IMR-90 (cell line): ENCODE measurements at regions not wholly inside any gene's neighbourhood (a gene's known extent, or its start where the extent isn't known, plus 50 kb on each side); places are given as distances from the start of the nearest gene placed in this dataset.

ENCODE experiments used
- ATAC-seq: fragments of 200-7000 bp; cut with Tn5 transposase; 2 replicates; pipeline ENCODE4 v1.9.1; 2020; ENCODE audit warnings: low read depth, mild to moderate bottlenecking, moderate library complexity
- BruUV-seq: library from RNA; stranded (reverse); fragments of 400-500 nt; replicated peaks from 2 replicates; lab custom pipeline; 2021; lab: Mats Ljungman, UMichigan
- CTCF ChIA-PET: fragments of 300-600 bp; formaldehyde crosslinking; extraction: SDS; loops from one replicate; lab custom pipeline; 2021; ENCODE audit warnings: antibody characterized with exemption; lab: Yijun Ruan, JAX
- POLR2A ChIA-PET: fragments of 300-600 bp; sonication (Branson Sonifier 250); formaldehyde crosslinking; loops from one replicate; lab custom pipeline; 2022; ENCODE audit warnings: antibody characterized with exemption; ENCODE audit not compliant: unreplicated experiment; lab: Charles Lee
- DNase-seq: peaks from one replicate; pipeline ENCODE4 v3.0.0; 2013
- H2AFZ ChIP-seq: replicated peaks from 2 replicates; pipeline ENCODE3; 2013; ENCODE audit warnings: low read length, mild to moderate bottlenecking; ENCODE audit not compliant: poor library complexity
- H2AK5ac ChIP-seq: 2 replicates; pipeline ENCODE4 v1.6.1; 2013; ENCODE audit warnings: low read depth, low read length, inconsistent platforms
- H2AK9ac ChIP-seq: replicated peaks from 2 replicates; pipeline ENCODE3; 2013; ENCODE audit warnings: mild to moderate bottlenecking, low read depth, low read length, moderate library complexity; ENCODE audit not compliant: poor library complexity
- H2BK120ac ChIP-seq: 2 replicates; pipeline ENCODE4 v1.6.1; 2013; ENCODE audit warnings: low read depth, low read length, inconsistent platforms
- H2BK15ac ChIP-seq: 3 replicates; pipeline ENCODE4 v1.6.1; 2013; ENCODE audit warnings: low read depth, low read length, inconsistent platforms
- H2BK20ac ChIP-seq: 2 replicates; pipeline ENCODE4 v1.6.1; 2013; ENCODE audit warnings: low read depth, mild to moderate bottlenecking, inconsistent platforms, low read length, moderate library complexity
- H2BK5ac ChIP-seq: 2 replicates; pipeline ENCODE4 v1.6.1; 2013; ENCODE audit warnings: mild to moderate bottlenecking, low read depth, low read length, inconsistent platforms; ENCODE audit not compliant: poor library complexity, severe bottlenecking
- H3K14ac ChIP-seq: replicated peaks from 2 replicates; pipeline ENCODE4 v1.6.1; 2013; ENCODE audit warnings: low read depth, low read length, inconsistent platforms
- H3K18ac ChIP-seq: 2 replicates; pipeline ENCODE4 v1.6.1; 2013; ENCODE audit warnings: low read depth, low read length, control low read depth
- H3K23ac ChIP-seq: 2 replicates; pipeline ENCODE4 v1.6.1; 2013; ENCODE audit warnings: low read depth, low read length, inconsistent platforms
- H3K27ac ChIP-seq: 2 replicates; pipeline ENCODE4 v1.5.1; 2013; ENCODE audit warnings: mild to moderate bottlenecking, control low read depth, low read length; ENCODE audit not compliant: insufficient read depth
- H3K27me3 ChIP-seq: 2 replicates; pipeline ENCODE4 v1.6.1; 2013; ENCODE audit warnings: low read length; ENCODE audit not compliant: control insufficient read depth, insufficient read depth
- H3K36me3 ChIP-seq: 2 replicates; pipeline ENCODE4 v1.6.1; 2013; ENCODE audit warnings: low read length, mixed read lengths; ENCODE audit not compliant: control insufficient read depth, insufficient read depth
- H3K4ac ChIP-seq: 2 replicates; pipeline ENCODE4 v1.6.1; 2013; ENCODE audit warnings: low read depth, low read length, inconsistent platforms
- H3K4me1 ChIP-seq: 2 replicates; pipeline ENCODE4 v1.6.1; 2013; ENCODE audit warnings: low read length, mixed read lengths; ENCODE audit not compliant: control insufficient read depth, insufficient read depth
- H3K4me2 ChIP-seq: 2 replicates; pipeline ENCODE4 v1.6.1; 2013; ENCODE audit warnings: low read depth, mild to moderate bottlenecking, control low read depth, low read length, moderate library complexity
- H3K4me3 ChIP-seq: 2 replicates; pipeline ENCODE4 v1.5.1; 2013; ENCODE audit warnings: low read depth, mild to moderate bottlenecking, control low read depth, low read length, moderate library complexity; ENCODE audit not compliant: insufficient read depth
- H3K56ac ChIP-seq: 2 replicates; pipeline ENCODE4 v1.6.1; 2013; ENCODE audit warnings: low read length, inconsistent platforms; ENCODE audit not compliant: insufficient read depth; ENCODE audit errors: extremely low read depth
- H3K79me1 ChIP-seq, 2 experiments: 2 replicates each; pipeline ENCODE4 v1.6.1; 2013; ENCODE audit warnings: low read length in 2 of 2, inconsistent platforms in 1 of 2, low read depth in 1 of 2
- H3K9ac ChIP-seq: 2 replicates; pipeline ENCODE4 v1.6.1; 2013; ENCODE audit warnings: low read depth, low read length, control low read depth
- H3K9me1 ChIP-seq: 2 replicates; pipeline ENCODE4 v1.6.1; 2013; ENCODE audit warnings: low read length, inconsistent platforms; ENCODE audit not compliant: insufficient read depth
- H3K9me3 ChIP-seq: 2 replicates; pipeline ENCODE4 v1.6.1; 2013; ENCODE audit warnings: low read length; ENCODE audit not compliant: control insufficient read depth, insufficient read depth
- H4K20me1 ChIP-seq: 2 replicates; pipeline ENCODE4 v1.6.1; 2013; ENCODE audit warnings: low read length, inconsistent platforms; ENCODE audit not compliant: insufficient read depth
- H4K5ac ChIP-seq: 2 replicates; pipeline ENCODE4 v1.6.1; 2013; ENCODE audit warnings: mild to moderate bottlenecking, low read depth, low read length, control low read depth
- H4K8ac ChIP-seq, 2 experiments: 2 replicates each; pipeline ENCODE4 v1.6.1; 2013; ENCODE audit warnings: low read depth in 2 of 2, low read length in 2 of 2, control low read depth in 1 of 2, inconsistent platforms in 1 of 2
- H4K91ac ChIP-seq: 2 replicates; pipeline ENCODE4 v1.6.1; 2013; ENCODE audit warnings: low read depth, low read length, inconsistent platforms; ENCODE audit not compliant: insufficient read depth
- BHLHE40 ChIP-seq: fragments of 150-350 bp; IDR thresholded peaks from 2 replicates; pipeline ENCODE4 v1.6.1; 2016; ENCODE audit warnings: mild to moderate bottlenecking, low read depth, low read length
- CEBPB ChIP-seq: IDR thresholded peaks from 2 replicates; pipeline ENCODE4 v1.6.1; 2012; ENCODE audit warnings: low read depth, low read length, improper control_type of control experiment
- CHD1 ChIP-seq: IDR thresholded peaks from 2 replicates; pipeline ENCODE4 v1.6.1; 2012; ENCODE audit warnings: low read depth, low read length, improper control_type of control experiment
- FOS ChIP-seq: fragments of 150-350 bp; IDR thresholded peaks from 2 replicates; pipeline ENCODE4 v1.6.1; 2016; ENCODE audit warnings: low read depth, low read length
- MAFK ChIP-seq: IDR thresholded peaks from 2 replicates; pipeline ENCODE4 v1.6.1; 2012; ENCODE audit warnings: low read depth, low read length, improper control_type of control experiment
- MAZ ChIP-seq: IDR thresholded peaks from 2 replicates; pipeline ENCODE4 v1.6.1; 2012; ENCODE audit warnings: low read depth, mild to moderate bottlenecking, low read length, improper control_type of control experiment, moderate library complexity, borderline replicate concordance
- NFE2L2 ChIP-seq: fragments of 150-350 bp; IDR thresholded peaks from 2 replicates; pipeline ENCODE4 v1.6.1; 2016; ENCODE audit warnings: low read depth, mild to moderate bottlenecking, low read length
- POLR2A ChIP-seq: IDR thresholded peaks from 2 replicates; pipeline ENCODE4 v1.6.1; 2012; ENCODE audit warnings: mild to moderate bottlenecking, low read depth, low read length
- RAD21 ChIP-seq: IDR thresholded peaks from 2 replicates; pipeline ENCODE4 v1.6.1; 2012; ENCODE audit warnings: low read length, improper control_type of control experiment
- RCOR1 ChIP-seq: IDR thresholded peaks from 2 replicates; pipeline ENCODE4 v1.6.1; 2012; ENCODE audit warnings: mild to moderate bottlenecking, low read length, improper control_type of control experiment; ENCODE audit not compliant: insufficient replicate concordance
- RFX5 ChIP-seq: IDR thresholded peaks from 2 replicates; pipeline ENCODE4 v1.8.0; 2012; ENCODE audit warnings: low read depth, mild to moderate bottlenecking, low read length, moderate library complexity
- WGBS, 2 experiments: methylation state at CpG; one replicate each; pipeline versions ENCODE4 v1.1.5 to v1.1.7; 2013; ENCODE audit warnings: missing lambda C conversion rate in 2 of 2; ENCODE audit not compliant: insufficient read length in 1 of 2; ENCODE audit errors: extremely low coverage in 2 of 2; 5-methylcytosine and 5-hydroxymethylcytosine counted together
- dilution Hi-C: fragments of 300-500 bp; cut with HindIII; formaldehyde crosslinking; loops from one replicate; pipeline ENCODE4 v1.14.3; 2018; ENCODE audit warnings: low sequenced_read_pairs; ENCODE audit not compliant: unreplicated experiment
- in situ Hi-C: fragments of 300-500 bp; cut with MboI; formaldehyde crosslinking; loops from 3 replicates; pipeline ENCODE4 v1.14.3; 2019; ENCODE audit warnings: low sequenced_read_pairs, inconsistent platforms, mixed read lengths
- intact Hi-C: fragments of 100-400 bp; cut with micrococcal nuclease; formaldehyde crosslinking; loops from 2 replicates; pipeline ENCODE4 v1.10.0; 2022
- TF ChIP-seq, protein P1 (sequence below): fragments of 150-350 bp; IDR thresholded peaks from 2 replicates; pipeline ENCODE4 v1.6.1; 2017; ENCODE audit warnings: mild to moderate bottlenecking, antibody characterized with exemption, low read length, low read depth
- TF ChIP-seq, protein P2 (sequence below): fragments of 150-350 bp; IDR thresholded peaks from 2 replicates; pipeline ENCODE4 v1.6.1; 2016; ENCODE audit warnings: low read depth, mild to moderate bottlenecking, low read length, moderate library complexity, borderline replicate concordance
- TF ChIP-seq, protein P3 (sequence below): conservative IDR thresholded peaks from 2 replicates; pipeline ENCODE4 v1.5.1; 2012; ENCODE audit warnings: mild to moderate bottlenecking, low read depth, low read length, improper control_type of control experiment

DNA sequence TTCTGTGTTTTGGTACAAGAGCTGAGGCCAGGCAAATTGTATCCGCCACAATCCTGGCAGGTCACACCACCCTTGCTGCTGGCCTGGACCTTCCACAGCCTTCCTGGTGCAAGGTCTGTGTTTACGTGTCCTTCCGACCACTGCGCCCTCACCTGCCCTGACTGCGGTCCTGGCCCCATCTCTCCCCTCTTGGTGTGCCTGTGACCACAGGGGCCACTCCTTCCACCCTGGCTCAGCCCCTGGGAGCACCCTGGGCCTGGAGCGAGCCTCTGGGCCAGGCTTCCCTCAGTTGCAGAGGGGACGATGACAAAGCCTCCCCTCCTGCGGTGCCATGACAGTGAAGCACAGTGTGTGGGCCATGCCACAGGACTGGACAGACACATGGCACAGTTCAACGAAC lies 104.5 kb downstream of the PLXNA1 start:
- no peak overlapping the region for H2BK15ac ChIP-seq
- no peak overlapping the region for H3K4me2 ChIP-seq
- no peaks in the 10 kb centered on the region for H3K36me3 ChIP-seq
- no peaks in the 10 kb centered on the region for H3K9me3 ChIP-seq
- no peak overlapping the region for H2BK5ac ChIP-seq
- H3K79me1 ChIP-seq, result no peaks in the 10 kb centered on the region
- no peak for DNase-seq
- H3K9ac ChIP-seq, result no peak overlapping the region
- H3K4ac ChIP-seq, result no peak overlapping the region
- H3K4me1 ChIP-seq, result no peaks in the 10 kb centered on the region
- no peak overlapping the region for H3K14ac ChIP-seq
- H4K20me1 ChIP-seq, result no peaks in the 10 kb centered on the region
- in situ Hi-C loops, result no loop called here
- H3K27ac ChIP-seq, result no peak overlapping the region
- H4K8ac ChIP-seq, result no peak overlapping the region
- H3K27me3 ChIP-seq, result peaks cover 36% of the 10 kb centered on the region
- ChIA-PET CTCF (no interaction called here), POLR2A (no interaction called here)
- TF ChIP-seq NFE2L2 (no peak), BHLHE40 (no peak), CEBPB (no peak), POLR2A (no peak), RCOR1 (no peak), CHD1 (no peak), RFX5 (no peak), RAD21 (no peak), FOS (no peak), MAFK (no peak), MAZ (no peak)
- TF ChIP-seq, protein P1, sequence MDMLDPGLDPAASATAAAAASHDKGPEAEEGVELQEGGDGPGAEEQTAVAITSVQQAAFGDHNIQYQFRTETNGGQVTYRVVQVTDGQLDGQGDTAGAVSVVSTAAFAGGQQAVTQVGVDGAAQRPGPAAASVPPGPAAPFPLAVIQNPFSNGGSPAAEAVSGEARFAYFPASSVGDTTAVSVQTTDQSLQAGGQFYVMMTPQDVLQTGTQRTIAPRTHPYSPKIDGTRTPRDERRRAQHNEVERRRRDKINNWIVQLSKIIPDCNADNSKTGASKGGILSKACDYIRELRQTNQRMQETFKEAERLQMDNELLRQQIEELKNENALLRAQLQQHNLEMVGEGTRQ, result no peak
- TF ChIP-seq, protein P2, sequence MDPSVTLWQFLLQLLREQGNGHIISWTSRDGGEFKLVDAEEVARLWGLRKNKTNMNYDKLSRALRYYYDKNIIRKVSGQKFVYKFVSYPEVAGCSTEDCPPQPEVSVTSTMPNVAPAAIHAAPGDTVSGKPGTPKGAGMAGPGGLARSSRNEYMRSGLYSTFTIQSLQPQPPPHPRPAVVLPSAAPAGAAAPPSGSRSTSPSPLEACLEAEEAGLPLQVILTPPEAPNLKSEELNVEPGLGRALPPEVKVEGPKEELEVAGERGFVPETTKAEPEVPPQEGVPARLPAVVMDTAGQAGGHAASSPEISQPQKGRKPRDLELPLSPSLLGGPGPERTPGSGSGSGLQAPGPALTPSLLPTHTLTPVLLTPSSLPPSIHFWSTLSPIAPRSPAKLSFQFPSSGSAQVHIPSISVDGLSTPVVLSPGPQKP, result no peak
- TF ChIP-seq, protein P3, sequence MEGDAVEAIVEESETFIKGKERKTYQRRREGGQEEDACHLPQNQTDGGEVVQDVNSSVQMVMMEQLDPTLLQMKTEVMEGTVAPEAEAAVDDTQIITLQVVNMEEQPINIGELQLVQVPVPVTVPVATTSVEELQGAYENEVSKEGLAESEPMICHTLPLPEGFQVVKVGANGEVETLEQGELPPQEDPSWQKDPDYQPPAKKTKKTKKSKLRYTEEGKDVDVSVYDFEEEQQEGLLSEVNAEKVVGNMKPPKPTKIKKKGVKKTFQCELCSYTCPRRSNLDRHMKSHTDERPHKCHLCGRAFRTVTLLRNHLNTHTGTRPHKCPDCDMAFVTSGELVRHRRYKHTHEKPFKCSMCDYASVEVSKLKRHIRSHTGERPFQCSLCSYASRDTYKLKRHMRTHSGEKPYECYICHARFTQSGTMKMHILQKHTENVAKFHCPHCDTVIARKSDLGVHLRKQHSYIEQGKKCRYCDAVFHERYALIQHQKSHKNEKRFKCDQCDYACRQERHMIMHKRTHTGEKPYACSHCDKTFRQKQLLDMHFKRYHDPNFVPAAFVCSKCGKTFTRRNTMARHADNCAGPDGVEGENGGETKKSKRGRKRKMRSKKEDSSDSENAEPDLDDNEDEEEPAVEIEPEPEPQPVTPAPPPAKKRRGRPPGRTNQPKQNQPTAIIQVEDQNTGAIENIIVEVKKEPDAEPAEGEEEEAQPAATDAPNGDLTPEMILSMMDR, result no peak
- H3K56ac ChIP-seq, result no peak overlapping the region
- dilution Hi-C loops, result no loop called here
- H2BK120ac ChIP-seq, result no peak overlapping the region
- H4K5ac ChIP-seq, result no peak overlapping the region
- WGBS, 2 experiments, result 81% methylated on average over 5 of the region's 9 CpGs; no CpG with 5 or more reads in 1 of the 2 experiments
- no peak overlapping the region for H2AK5ac ChIP-seq
- no peak overlapping the region for H3K18ac ChIP-seq
- H3K9me1 ChIP-seq, result no peaks in the 10 kb centered on the region; the same call in 1 of the 2 replicates
- no peak overlapping the region for H4K91ac ChIP-seq
- H2BK20ac ChIP-seq, result no peak overlapping the region
- intact Hi-C loops, result no loop called here
- no peak for ATAC-seq
- H3K23ac ChIP-seq, result no peak overlapping the region
- H2AK9ac ChIP-seq, result no peak overlapping the region
- BruUV-seq, result no TSS peak
- no peak overlapping the region for H2AFZ ChIP-seq
- H3K4me3 ChIP-seq, result no peak overlapping the region
